Neuronal stem cell (in vitro differentiated cells): ENCODE measurements at regions not wholly inside any gene's neighbourhood (a gene's known extent, or its start where the extent isn't known, plus 50 kb on each side); places are given as distances from the start of the nearest gene placed in this dataset.

ENCODE experiments used
- DNase-seq: peaks from one replicate; pipeline ENCODE4 v3.0.0-alpha.2; 2013; ENCODE audit warnings: low spot score
- H2AFZ ChIP-seq: one replicate; pipeline ENCODE4 v1.6.1; 2013; ENCODE audit warnings: mild to moderate bottlenecking, low read length, inconsistent platforms
- H2AK5ac ChIP-seq: 2 replicates; pipeline ENCODE4 v1.6.1; 2013; ENCODE audit warnings: low read depth, mild to moderate bottlenecking, inconsistent platforms, low read length, moderate library complexity, mixed read lengths
- H2BK120ac ChIP-seq: 2 replicates; pipeline ENCODE4 v1.6.1; 2013; ENCODE audit warnings: low read depth, mild to moderate bottlenecking, inconsistent platforms, low read length, moderate library complexity, mixed read lengths
- H2BK12ac ChIP-seq: one replicate; pipeline ENCODE4 v1.6.1; 2013; ENCODE audit warnings: low read length, inconsistent platforms
- H2BK15ac ChIP-seq: 2 replicates; pipeline ENCODE4 v1.6.1; 2013; ENCODE audit warnings: mild to moderate bottlenecking, low read length, inconsistent platforms, mixed read lengths
- H2BK5ac ChIP-seq: one replicate; pipeline ENCODE4 v1.6.1; 2013; ENCODE audit warnings: inconsistent platforms, mild to moderate bottlenecking, low read length, moderate library complexity
- H3K14ac ChIP-seq: one replicate; pipeline ENCODE4 v1.6.1; 2013; ENCODE audit warnings: low read length, inconsistent platforms
- H3K18ac ChIP-seq: 2 replicates; pipeline ENCODE4 v1.6.1; 2013; ENCODE audit warnings: low read length, inconsistent platforms
- H3K23ac ChIP-seq: 2 replicates; pipeline ENCODE4 v1.6.1; 2013; ENCODE audit warnings: low read depth, mild to moderate bottlenecking, mixed read lengths, low read length, inconsistent platforms; ENCODE audit not compliant: poor library complexity
- H3K27ac ChIP-seq: replicated peaks from 3 replicates; pipeline ENCODE4 v1.5.1; 2013; ENCODE audit warnings: low read length, inconsistent platforms
- H3K27me3 ChIP-seq, 3 experiments: 2 replicates each; pipeline ENCODE4 v1.6.1; 2013; ENCODE audit warnings: low read length in 3 of 3, mild to moderate bottlenecking in 2 of 3, inconsistent platforms in 1 of 3, low read depth in 1 of 3, mixed read lengths in 1 of 3, moderate library complexity in 1 of 3; ENCODE audit not compliant: control insufficient read depth in 3 of 3, insufficient read depth in 3 of 3
- H3K36me3 ChIP-seq, 2 donors: replicated peaks in 1 of 2; 2 replicates each; pipeline ENCODE4 v1.6.1; 2013; ENCODE audit warnings: low read length in 2 of 2; ENCODE audit not compliant: control insufficient read depth in 2 of 2, insufficient read depth in 2 of 2
- H3K4ac ChIP-seq: 2 replicates; pipeline ENCODE4 v1.6.1; 2013; ENCODE audit warnings: inconsistent platforms, mild to moderate bottlenecking, low read length, moderate library complexity
- H3K4me1 ChIP-seq, 2 donors: 1 replicate in 1 of 2; 2 replicates in 1 of 2; pipeline ENCODE4 v1.6.1; 2013; ENCODE audit warnings: low read length in 2 of 2, low read depth in 1 of 2; ENCODE audit not compliant: control insufficient read depth in 2 of 2, insufficient read depth in 1 of 2
- H3K4me2 ChIP-seq: one replicate; pipeline ENCODE4 v1.6.1; 2013; ENCODE audit warnings: mild to moderate bottlenecking, low read length, inconsistent platforms; ENCODE audit not compliant: insufficient read depth, poor library complexity, severe bottlenecking
- H3K4me3 ChIP-seq, 2 donors: 2 replicates each; pipeline ENCODE4 v1.5.1; 2013; ENCODE audit warnings: low read length in 2 of 2, mild to moderate bottlenecking in 2 of 2, inconsistent platforms in 1 of 2, moderate library complexity in 1 of 2
- H3K79me1 ChIP-seq: one replicate; pipeline ENCODE4 v1.6.1; 2013; ENCODE audit warnings: low read depth, mild to moderate bottlenecking, inconsistent platforms, low read length, moderate library complexity
- H3K9ac ChIP-seq: one replicate; pipeline ENCODE4 v1.6.1; 2013; ENCODE audit warnings: mild to moderate bottlenecking, low read depth, low read length, inconsistent platforms; ENCODE audit not compliant: poor library complexity
- H3K9me3 ChIP-seq, 2 donors: replicated peaks in 1 of 2; 2 replicates each; pipeline versions ENCODE3 to v1.6.1; 2013; ENCODE audit warnings: low read length in 2 of 2, mild to moderate bottlenecking in 2 of 2, inconsistent platforms in 1 of 2, low read depth in 1 of 2, mixed read lengths in 1 of 2, moderate library complexity in 1 of 2; ENCODE audit not compliant: control insufficient read depth in 2 of 2, insufficient read depth in 1 of 2
- H4K8ac ChIP-seq: one replicate; pipeline ENCODE4 v1.6.1; 2013; ENCODE audit warnings: low read depth, mild to moderate bottlenecking, inconsistent platforms, low read length, moderate library complexity
- H4K91ac ChIP-seq: one replicate; pipeline ENCODE4 v1.6.1; 2013; ENCODE audit warnings: low read length, low read depth, mild to moderate bottlenecking, inconsistent platforms; ENCODE audit not compliant: poor library complexity
- WGBS, 2 donors: extraction: QIAGEN DNeasy Blood & Tissue Kit; methylation state at CpG; one replicate each; pipeline ENCODE4 v1.1.7; 2013; ENCODE audit warnings: missing lambda C conversion rate in 2 of 2, mixed read lengths in 1 of 2; ENCODE audit not compliant: insufficient read length in 2 of 2, insufficient replicate concordance in 1 of 2; ENCODE audit errors: extremely low coverage in 2 of 2; 5-methylcytosine and 5-hydroxymethylcytosine counted together

- H3K9me3 ChIP-seq, result no peaks in the 10 kb centered on the region
- H3K27ac ChIP-seq, result no peak overlapping the region
- H3K27me3 ChIP-seq, result no peaks in the 10 kb centered on the region
- H4K8ac ChIP-seq, result no peak overlapping the region
- no peak overlapping the region for H3K18ac ChIP-seq
- H2AFZ ChIP-seq, result no peak overlapping the region
- whole genome bisulfite sequencing, 2 donors, result no CpG with 5 or more reads among the region's 3 CpGs
- no peak overlapping the region for H2BK120ac ChIP-seq
- no peak overlapping the region for H2AK5ac ChIP-seq
- H3K79me1 ChIP-seq, result no peaks in the 10 kb centered on the region
- no peak overlapping the region for H3K4me3 ChIP-seq
- no peak overlapping the region for H3K4ac ChIP-seq
- no peak overlapping the region for H4K91ac ChIP-seq
- H2BK5ac ChIP-seq, result no peak overlapping the region
- no peak overlapping the region for H3K4me2 ChIP-seq
- no peaks in the 10 kb centered on the region for H3K4me1 ChIP-seq
- H3K23ac ChIP-seq, result no peak overlapping the region
- H3K36me3 ChIP-seq, result no peaks in the 10 kb centered on the region
- no peak overlapping the region for H2BK15ac ChIP-seq
- H3K9ac ChIP-seq, result no peak overlapping the region
- H3K14ac ChIP-seq, result no peak overlapping the region
- DNase-seq, result no peak
- no peak overlapping the region for H2BK12ac ChIP-seq
Observed at GRCh38 chr12:93043192-93043876, 114.2 kb upstream of the EEA1 start.

DNA sequence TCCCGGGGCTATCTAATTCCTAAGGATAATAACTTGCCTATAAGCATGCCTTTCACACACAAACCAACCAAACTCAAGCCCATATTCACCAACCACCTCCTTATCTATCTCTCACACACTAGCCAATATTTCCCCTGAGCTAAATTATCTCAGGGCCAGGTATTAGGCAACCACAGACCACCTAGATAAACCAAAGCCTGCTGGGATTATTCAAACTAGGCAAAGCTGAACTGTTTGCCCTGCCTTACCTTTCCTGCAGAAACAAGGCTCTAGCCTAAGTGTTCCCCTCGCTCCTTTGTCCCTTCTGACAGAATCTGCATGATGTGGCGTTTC, 114.7 kb upstream of the EEA1 start:
- Histone ChIP-seq H3K4me3 (no peak overlapping the region), H2AFZ (no peak overlapping the region), H3K18ac (no peak overlapping the region), H3K36me3 (no peaks in the 10 kb centered on the region), H3K27ac (no peak overlapping the region), H3K14ac (no peak overlapping the region), H3K23ac (no peak overlapping the region), H4K8ac (no peak overlapping the region), H3K79me1 (no peaks in the 10 kb centered on the region), H3K27me3 (no peaks in the 10 kb centered on the region), H3K9me3 (no peaks in the 10 kb centered on the region), H2AK5ac (no peak overlapping the region), H2BK120ac (no peak overlapping the region), H3K4me1 (no peaks in the 10 kb centered on the region), H4K91ac (no peak overlapping the region), H3K9ac (no peak overlapping the region), H2BK5ac (no peak overlapping the region), H3K4me2 (no peak overlapping the region), H3K4ac (no peak overlapping the region), H2BK12ac (no peak overlapping the region), H2BK15ac (no peak overlapping the region)
- no peak for DNase-seq
- no CpG with 5 or more reads among the region's 3 CpGs for WGBS, 2 donors

- Histone ChIP-seq H3K27ac (no peak overlapping the region), H3K18ac (no peak overlapping the region), H3K79me1 (no peaks in the 10 kb centered on the region), H2AFZ (no peak overlapping the region), H3K36me3 (no peaks in the 10 kb centered on the region), H2BK15ac (no peak overlapping the region), H3K23ac (no peak overlapping the region), H3K4me3 (no peak overlapping the region), H3K27me3 (no peaks in the 10 kb centered on the region), H3K9ac (no peak overlapping the region), H2AK5ac (no peak overlapping the region), H3K4ac (no peak overlapping the region), H4K8ac (no peak overlapping the region), H3K9me3 (no peaks in the 10 kb centered on the region), H2BK120ac (no peak overlapping the region), H4K91ac (no peak overlapping the region), H2BK5ac (no peak overlapping the region), H3K4me1 (peaks cover 6 to 8% of the 10 kb centered on the region in 2 donors), H3K4me2 (no peak overlapping the region), H3K14ac (no peak overlapping the region), H2BK12ac (no peak overlapping the region)
- no CpG with 5 or more reads among the region's 1 CpG for WGBS, 2 donors
- DNase-seq, result no peak
Observed at GRCh38 chr12:93047118-93047517, 118.0 kb upstream of the EEA1 start.

DNA sequence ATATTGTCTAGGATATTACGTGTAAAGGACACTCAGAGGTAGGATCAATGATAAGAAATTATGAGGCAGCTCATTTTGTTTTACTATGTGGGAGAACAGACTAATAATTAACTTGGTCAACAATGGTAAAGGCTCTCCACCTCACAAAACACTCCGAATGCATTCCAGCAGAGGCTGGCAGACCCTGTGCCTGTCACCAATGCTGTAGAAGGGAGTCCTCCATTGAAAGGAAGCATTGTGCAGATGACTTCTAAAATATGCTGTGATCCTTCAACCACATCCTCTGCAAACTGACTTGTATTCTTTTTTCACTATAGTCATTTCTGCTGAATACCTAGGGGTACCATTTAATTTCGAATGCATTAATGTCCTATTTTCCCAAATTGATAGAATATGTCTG, 119.6 kb upstream of the EEA1 start:
- no peaks in the 10 kb centered on the region for H3K27me3 ChIP-seq
- no peak overlapping the region for H3K27ac ChIP-seq
- H3K14ac ChIP-seq, result no peak overlapping the region
- no peak overlapping the region for H2BK5ac ChIP-seq
- no peak overlapping the region for H2BK15ac ChIP-seq
- H3K23ac ChIP-seq, result no peak overlapping the region
- no peaks in the 10 kb centered on the region for H3K9me3 ChIP-seq
- H4K91ac ChIP-seq, result no peak overlapping the region
- no peak overlapping the region for H3K18ac ChIP-seq
- no peak overlapping the region for H2BK12ac ChIP-seq
- no peak overlapping the region for H4K8ac ChIP-seq
- no peak overlapping the region for H2AFZ ChIP-seq
- H3K4me2 ChIP-seq, result no peak overlapping the region
- no peak overlapping the region for H2AK5ac ChIP-seq
- peaks cover 6 to 8% of the 10 kb centered on the region in 2 donors for H3K4me1 ChIP-seq
- no peak overlapping the region for H3K4me3 ChIP-seq
- WGBS, 2 donors, result no CpG with 5 or more reads among the region's 3 CpGs
- no peaks in the 10 kb centered on the region for H3K79me1 ChIP-seq
- no peak overlapping the region for H3K9ac ChIP-seq
- no peaks in the 10 kb centered on the region for H3K36me3 ChIP-seq
- no peak overlapping the region for H3K4ac ChIP-seq
- no peak for DNase-seq
- no peak overlapping the region for H2BK120ac ChIP-seq
